VCaP (cell line): ENCODE measurements at regions not wholly inside any gene's neighbourhood (a gene's known extent, or its start where the extent isn't known, plus 50 kb on each side); places are given as distances from the start of the nearest gene placed in this dataset.
"Not testable (repeated sequence)": the region's sequence is repeated elsewhere in the genome, so short reads cannot be mapped to it uniquely, and the experiment has no call there.

Experiments used
- H3K27ac ChIP-seq: fragments of 450-650 bp; 2 replicates; pipeline ENCODE4 v1.5.1; 2017
- TF ChIP-seq, protein P1 (sequence below): fragments of 450-650 bp; conservative IDR thresholded peaks from 2 replicates; pipeline ENCODE4 v1.5.1; 2017; ENCODE audit warnings: mild to moderate bottlenecking, moderate library complexity

DNA sequence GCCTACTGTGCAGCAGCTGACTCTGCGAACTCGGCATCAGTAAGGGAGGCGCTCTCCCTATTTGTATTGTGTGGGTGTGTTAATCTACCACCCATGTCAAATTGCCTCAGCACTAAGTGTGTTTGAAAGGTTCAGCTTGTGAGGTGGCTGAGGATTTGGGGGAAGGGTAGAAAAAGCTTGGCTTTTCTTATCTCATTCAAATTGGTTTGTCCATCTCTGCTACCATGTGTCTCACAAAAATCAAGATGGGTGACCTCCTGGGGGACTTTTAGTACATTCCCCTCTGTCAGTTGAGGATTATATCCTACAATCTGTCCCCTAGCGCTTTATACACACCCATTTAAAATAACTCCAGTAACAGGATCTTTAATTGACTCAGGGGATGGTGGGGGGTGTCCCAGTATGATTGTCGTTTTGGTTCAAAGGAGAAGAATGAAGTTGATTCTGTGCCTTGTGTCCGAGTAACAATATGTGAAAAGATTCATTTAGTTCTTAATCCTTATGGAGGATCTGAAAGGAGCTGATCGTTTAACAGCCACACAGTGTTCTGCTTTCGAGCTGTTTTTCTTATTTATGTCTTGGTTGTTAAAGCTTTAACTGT, 609.6 kb downstream of the PKHD1 start:
- TF ChIP-seq, protein P1, sequence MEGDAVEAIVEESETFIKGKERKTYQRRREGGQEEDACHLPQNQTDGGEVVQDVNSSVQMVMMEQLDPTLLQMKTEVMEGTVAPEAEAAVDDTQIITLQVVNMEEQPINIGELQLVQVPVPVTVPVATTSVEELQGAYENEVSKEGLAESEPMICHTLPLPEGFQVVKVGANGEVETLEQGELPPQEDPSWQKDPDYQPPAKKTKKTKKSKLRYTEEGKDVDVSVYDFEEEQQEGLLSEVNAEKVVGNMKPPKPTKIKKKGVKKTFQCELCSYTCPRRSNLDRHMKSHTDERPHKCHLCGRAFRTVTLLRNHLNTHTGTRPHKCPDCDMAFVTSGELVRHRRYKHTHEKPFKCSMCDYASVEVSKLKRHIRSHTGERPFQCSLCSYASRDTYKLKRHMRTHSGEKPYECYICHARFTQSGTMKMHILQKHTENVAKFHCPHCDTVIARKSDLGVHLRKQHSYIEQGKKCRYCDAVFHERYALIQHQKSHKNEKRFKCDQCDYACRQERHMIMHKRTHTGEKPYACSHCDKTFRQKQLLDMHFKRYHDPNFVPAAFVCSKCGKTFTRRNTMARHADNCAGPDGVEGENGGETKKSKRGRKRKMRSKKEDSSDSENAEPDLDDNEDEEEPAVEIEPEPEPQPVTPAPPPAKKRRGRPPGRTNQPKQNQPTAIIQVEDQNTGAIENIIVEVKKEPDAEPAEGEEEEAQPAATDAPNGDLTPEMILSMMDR: no peak
- H3K27ac ChIP-seq: no peak overlapping the region

DNA sequence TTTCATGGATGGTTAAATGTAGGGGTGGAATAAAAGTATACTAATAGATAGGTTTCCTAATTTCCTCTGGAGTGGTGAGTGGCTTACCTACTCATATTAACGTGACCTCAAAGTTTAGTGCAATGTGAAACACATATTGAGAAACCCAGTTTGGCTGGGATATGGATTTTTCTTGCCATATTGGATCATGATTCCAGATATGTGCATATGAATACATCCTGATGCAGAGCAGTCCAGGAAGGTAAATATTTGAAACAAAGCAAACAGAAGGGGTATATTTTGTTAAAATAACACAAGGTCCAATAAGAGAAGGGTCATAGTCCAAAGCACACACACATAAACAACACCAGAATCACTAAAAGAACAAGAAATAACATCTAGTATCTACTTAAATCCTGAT, 608.1 kb downstream of the PKHD1 start:
- TF ChIP-seq, protein P1: no peak
- peak overlapping the region; percentile 30; the same call in 1 of the 2 replicates for H3K27ac ChIP-seq

DNA sequence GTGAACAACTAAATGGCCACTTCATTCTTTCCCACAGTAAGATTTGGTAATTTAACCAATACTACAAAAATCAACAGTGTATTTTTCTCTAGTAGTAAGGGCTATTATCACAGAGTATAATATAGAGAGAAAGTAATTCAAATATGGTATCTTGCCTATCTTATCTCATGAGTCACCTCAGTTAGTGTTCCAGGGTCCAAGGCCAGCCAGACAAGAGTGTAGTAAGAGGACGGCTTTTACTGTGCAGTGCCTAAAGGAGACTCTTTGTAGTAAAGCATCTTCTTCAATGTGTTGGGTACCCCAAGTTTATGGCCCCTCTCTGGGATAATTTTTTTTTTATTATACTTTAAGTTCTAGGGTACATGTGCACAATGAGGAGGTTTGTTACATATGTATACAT, 607.4 kb downstream of the PKHD1 start:
- H3K27ac ChIP-seq: peak overlapping the region; percentile 30; the same call in 1 of the 2 replicates
- TF ChIP-seq, protein P1: no peak

DNA sequence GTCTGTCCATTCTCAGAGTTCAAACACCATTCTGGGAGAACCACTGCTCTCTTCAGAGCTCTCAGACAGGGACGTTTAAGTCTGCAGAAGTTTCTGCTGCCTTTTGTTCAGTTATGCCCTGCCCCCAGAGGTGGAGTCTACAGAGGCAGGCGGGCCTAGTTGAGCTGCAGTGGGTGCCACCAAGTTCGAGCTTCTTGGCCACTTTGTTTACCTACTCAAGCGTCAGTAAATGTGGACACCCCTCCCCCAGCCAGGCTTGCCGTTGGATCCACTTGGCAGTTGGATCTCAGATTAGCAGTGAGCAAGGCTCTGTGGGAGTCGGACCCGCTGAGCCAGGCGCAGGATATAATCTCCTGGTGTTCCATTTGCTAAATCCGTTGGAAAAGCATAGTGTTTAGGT, 601.5 kb downstream of the PKHD1 start:
- not testable (repeated sequence) for H3K27ac ChIP-seq

DNA sequence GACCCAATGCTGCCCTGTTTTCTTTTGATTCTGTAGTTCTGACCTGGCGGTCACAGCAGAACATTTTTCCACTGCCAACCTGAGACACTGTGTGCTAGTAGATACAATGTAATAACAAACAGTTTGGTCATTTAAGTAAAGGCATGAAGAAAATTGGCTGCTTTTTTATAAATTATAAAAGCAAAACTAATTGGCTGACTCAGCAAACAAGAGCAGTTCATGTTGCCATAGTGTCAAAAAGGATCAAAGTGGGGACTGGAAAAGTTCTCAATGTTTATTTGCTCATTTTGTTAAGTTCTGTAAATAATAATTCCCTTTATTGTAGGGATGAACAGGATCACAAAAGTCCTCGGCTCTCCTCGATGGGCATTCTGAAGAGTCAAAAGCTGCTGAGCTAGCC, 599.5 kb downstream of the PKHD1 start:
- H3K27ac ChIP-seq: no peak overlapping the region

GRCh38 chr6:51489133-51489532, 598.3 kb downstream of the PKHD1 start:
- no peak overlapping the region for H3K27ac ChIP-seq
- TF ChIP-seq, protein P1: no peak

More for the DNA sequence above, 599.5 kb downstream of the PKHD1 start:
- TF ChIP-seq, protein P1: no peak

- TF ChIP-seq, protein P1: no peak
- no peak overlapping the region for H3K27ac ChIP-seq
Measured at GRCh38 chr6:51490101-51490500, 597.3 kb downstream of the PKHD1 start.

DNA sequence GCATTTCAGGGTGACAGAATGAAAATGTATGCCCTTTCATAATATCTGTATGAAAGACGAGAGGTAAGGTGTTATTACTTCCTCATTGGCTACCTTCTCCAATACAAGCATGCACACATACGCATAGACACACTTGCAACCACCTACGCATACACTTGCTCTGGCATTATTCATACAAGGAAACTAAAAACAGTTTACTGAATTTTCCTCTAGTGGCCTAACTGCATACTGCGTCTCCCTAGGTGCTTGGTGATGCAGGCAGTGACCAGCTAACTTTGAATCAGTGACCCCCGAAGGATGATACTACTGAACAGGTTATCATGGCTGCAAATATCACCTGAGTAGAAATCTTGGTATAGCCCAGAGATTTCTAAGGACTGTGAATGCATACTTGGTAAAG, 593.1 kb downstream of the PKHD1 start:
- TF ChIP-seq, protein P1: no peak; the same call in 1 of the 2 replicates
- H3K27ac ChIP-seq: no peak overlapping the region
